BJ (cell line): ENCODE measurements at regions not wholly inside any gene's neighbourhood (a gene's known extent, or its start where the extent isn't known, plus 50 kb on each side); places are given as distances from the start of the nearest gene placed in this dataset.

ENCODE experiments used
- CTCF ChIA-PET: fragments of 350-600 bp; formaldehyde crosslinking; extraction: SDS; loops from one replicate; lab custom pipeline; 2021; ENCODE audit warnings: antibody characterized with exemption, inconsistent platforms; lab: Yijun Ruan, JAX
- POLR2A ChIA-PET: fragments of 300-600 bp; sonication (Branson Sonifier 250); formaldehyde crosslinking; extraction: SDS; loops from one replicate; lab custom pipeline; 2021; ENCODE audit warnings: antibody characterized with exemption; lab: Charles Lee
- DNase-seq: peaks from one replicate; pipeline ENCODE4 v3.0.0-alpha.2; 2011; ENCODE audit warnings: low read depth
- H3K27me3 ChIP-seq: 2 replicates; pipeline ENCODE4 v1.6.0; 2011; ENCODE audit warnings: low read length; ENCODE audit not compliant: control insufficient read depth, insufficient read depth
- H3K36me3 ChIP-seq: 2 replicates; pipeline ENCODE4 v1.5.1; 2011; ENCODE audit warnings: low read length; ENCODE audit not compliant: control insufficient read depth, insufficient read depth
- H3K4me3 ChIP-seq: 2 replicates; pipeline ENCODE4 v1.5.1; 2011; ENCODE audit warnings: low read depth, mild to moderate bottlenecking, control low read depth, low read length
- TF ChIP-seq, protein P1 (sequence below): IDR thresholded peaks from 2 replicates; pipeline ENCODE4 v1.5.1; 2011; ENCODE audit warnings: low read depth, mild to moderate bottlenecking, control low read depth, inconsistent platforms, low read length, moderate library complexity; ENCODE audit not compliant: insufficient read depth

DNA sequence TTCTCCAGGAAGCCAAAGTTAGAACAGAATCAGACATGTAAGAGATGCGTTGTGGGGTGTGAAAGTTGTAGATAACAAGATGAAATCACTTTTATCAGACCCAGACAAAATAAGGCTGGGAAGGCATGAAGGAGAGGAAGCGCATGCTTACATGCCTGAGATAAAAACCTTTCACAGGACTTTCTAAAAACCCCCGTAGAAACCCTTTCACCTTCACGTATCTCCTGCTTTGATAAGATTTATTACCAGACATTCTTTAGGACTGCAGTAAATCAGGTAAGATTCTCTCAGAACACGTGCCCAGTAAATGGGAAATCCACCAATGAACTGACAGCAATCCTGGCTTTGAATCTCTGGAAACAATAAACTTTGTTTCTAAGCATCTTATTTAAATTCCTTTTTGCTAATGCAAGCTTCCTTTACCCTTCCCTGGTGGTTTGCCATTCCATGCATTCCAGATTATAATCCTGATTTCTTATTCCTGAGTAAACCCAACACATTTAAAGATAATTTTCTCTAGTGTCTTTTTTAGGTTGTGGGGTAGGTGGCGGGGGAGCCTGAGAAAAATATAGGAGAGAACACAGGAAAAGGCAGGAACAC is 254.6 kb upstream of the LDB2 start:
- no peaks in the 10 kb centered on the region for H3K36me3 ChIP-seq

DNA sequence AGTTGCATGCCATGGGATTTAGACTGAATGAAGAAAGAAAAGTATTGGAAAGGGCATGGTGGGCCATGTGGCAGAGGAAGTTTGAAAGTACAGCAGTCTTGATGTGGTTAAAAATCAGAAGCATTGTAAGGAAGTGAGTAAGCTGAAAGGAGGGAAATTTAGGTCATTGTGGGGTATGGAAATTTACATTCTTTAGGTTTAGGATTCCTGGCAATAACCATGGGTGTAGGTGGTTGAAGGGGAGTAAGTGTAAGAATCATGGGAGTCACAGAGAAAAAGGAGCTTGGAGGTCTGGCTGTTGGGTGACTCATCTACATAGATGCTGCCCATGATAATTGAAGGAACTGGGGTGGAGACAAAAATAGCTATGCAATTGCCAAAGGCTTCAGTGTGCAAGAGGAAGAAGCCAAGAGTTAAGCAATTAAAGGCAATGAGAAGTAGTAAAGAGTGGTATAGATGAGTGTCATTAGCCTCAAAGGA is 243.8 kb upstream of the LDB2 start:
- ChIA-PET POLR2A (interaction anchor here (0.7 kb wide), 1 partner anchor 380 kb away, joined by 4 read pairs; no protein-coding TSS in a partner anchor), CTCF (interaction anchor here (0.7 kb wide), 1 partner anchor 226 kb away, joined by 3 read pairs; no protein-coding TSS in a partner anchor)
- TF ChIP-seq, protein P1, sequence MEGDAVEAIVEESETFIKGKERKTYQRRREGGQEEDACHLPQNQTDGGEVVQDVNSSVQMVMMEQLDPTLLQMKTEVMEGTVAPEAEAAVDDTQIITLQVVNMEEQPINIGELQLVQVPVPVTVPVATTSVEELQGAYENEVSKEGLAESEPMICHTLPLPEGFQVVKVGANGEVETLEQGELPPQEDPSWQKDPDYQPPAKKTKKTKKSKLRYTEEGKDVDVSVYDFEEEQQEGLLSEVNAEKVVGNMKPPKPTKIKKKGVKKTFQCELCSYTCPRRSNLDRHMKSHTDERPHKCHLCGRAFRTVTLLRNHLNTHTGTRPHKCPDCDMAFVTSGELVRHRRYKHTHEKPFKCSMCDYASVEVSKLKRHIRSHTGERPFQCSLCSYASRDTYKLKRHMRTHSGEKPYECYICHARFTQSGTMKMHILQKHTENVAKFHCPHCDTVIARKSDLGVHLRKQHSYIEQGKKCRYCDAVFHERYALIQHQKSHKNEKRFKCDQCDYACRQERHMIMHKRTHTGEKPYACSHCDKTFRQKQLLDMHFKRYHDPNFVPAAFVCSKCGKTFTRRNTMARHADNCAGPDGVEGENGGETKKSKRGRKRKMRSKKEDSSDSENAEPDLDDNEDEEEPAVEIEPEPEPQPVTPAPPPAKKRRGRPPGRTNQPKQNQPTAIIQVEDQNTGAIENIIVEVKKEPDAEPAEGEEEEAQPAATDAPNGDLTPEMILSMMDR = no peak
- no peaks in the 10 kb centered on the region for H3K36me3 ChIP-seq
- no peak overlapping the region for H3K4me3 ChIP-seq
- DNase-seq = peak; percentile 71
- no peaks in the 10 kb centered on the region for H3K27me3 ChIP-seq

More for the DNA sequence above, 254.6 kb upstream of the LDB2 start:
- TF ChIP-seq, protein P1 = no peak
- DNase-seq = no peak
- ChIA-PET CTCF (no interaction called here), POLR2A (no interaction called here)
- H3K27me3 ChIP-seq = no peaks in the 10 kb centered on the region
- no peak overlapping the region for H3K4me3 ChIP-seq

DNA sequence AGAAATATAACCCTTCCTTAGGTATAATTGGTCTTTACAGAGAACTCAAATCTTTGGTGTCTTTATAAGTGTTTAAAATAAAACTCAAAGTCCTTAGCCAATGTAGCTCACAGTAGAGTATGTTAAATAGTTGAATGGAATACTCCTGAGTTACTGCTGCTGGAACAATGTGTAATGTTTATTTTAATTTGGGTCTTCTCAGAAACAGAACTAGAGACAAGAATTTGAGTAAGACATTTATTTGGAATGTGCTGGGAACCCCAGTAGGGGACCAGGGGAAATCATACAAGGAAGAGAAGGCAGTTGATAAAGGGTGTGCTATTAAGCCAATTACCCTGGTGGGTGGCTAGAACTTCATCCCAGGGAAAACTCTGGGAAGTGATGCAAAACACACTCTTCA is 240.4 kb upstream of the LDB2 start:
- CTCF ChIA-PET = no interaction called here

DNA sequence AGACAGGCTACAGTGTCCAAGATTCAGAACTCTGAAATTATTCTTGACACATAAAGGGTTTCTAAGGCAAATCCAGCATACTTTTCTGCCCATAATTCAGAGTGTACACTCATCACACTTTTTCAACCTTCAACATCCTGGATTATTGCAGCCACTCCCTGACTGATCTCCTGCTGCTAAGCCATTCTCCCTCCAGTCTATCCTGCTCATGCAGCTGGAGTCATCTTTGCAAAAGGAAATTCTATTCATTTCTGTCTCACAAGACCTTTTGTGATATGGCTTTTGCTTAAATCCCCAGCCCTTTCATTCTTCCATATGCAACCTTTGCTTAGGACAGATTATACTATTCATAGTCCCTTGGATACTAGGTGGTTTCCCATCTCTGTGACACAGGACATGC is 236.1 kb upstream of the LDB2 start:
- CTCF ChIA-PET = no interaction called here
- Histone ChIP-seq H3K27me3 (no peaks in the 10 kb centered on the region), H3K4me3 (no peak overlapping the region), H3K36me3 (no peaks in the 10 kb centered on the region)
- TF ChIP-seq, protein P1 = no peak
- POLR2A ChIA-PET = no interaction called here
- no peak for DNase-seq

More for the DNA sequence above, 240.4 kb upstream of the LDB2 start:
- TF ChIP-seq, protein P1 = no peak
- POLR2A ChIA-PET = no interaction called here
- Histone ChIP-seq H3K27me3 (no peaks in the 10 kb centered on the region), H3K4me3 (no peak overlapping the region), H3K36me3 (no peaks in the 10 kb centered on the region)
- no peak for DNase-seq

DNA sequence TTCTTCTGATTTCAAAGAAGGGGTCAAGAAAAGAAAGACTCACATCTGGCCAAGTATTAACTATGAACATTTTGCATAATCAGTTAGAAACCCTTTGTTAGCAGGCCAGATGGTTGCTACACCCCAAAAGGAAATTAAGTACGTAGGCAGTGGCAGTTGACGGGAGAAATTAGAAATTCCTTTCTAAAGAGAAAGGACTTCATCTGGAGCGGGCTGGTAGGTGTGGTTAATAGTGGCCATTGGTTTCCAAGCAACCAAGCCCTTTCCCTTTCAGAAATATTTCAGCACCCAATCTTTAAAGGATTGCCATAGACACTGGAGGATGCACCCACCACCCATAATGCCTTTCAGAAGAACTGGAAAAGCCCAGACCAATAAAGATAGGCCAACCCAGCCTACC is 235.7 kb upstream of the LDB2 start:
- no peaks in the 10 kb centered on the region for H3K27me3 ChIP-seq
- no peak for DNase-seq
- TF ChIP-seq, protein P1 = no peak
- no peak overlapping the region for H3K4me3 ChIP-seq
- no peaks in the 10 kb centered on the region for H3K36me3 ChIP-seq
- POLR2A ChIA-PET = no interaction called here
- CTCF ChIA-PET = no interaction called here
